PC-9 (cell line): ENCODE measurements at regions not wholly inside any gene's neighbourhood (a gene's known extent, or its start where the extent isn't known, plus 50 kb on each side); places are given as distances from the start of the nearest gene placed in this dataset.

Source experiments
- BruUV-seq: library from RNA; stranded (reverse); fragments of 400-500 nt; replicated peaks from 2 replicates; lab custom pipeline; 2021; lab: Mats Ljungman, UMichigan
- CTCF ChIA-PET: fragments of 300-600 bp; sonication (Branson Sonifier 250); formaldehyde crosslinking; loops from one replicate; lab custom pipeline; 2022; ENCODE audit warnings: antibody characterized with exemption; lab: Charles Lee
- POLR2A ChIA-PET: fragments of 300-600 bp; sonication (Branson Sonifier 250); formaldehyde crosslinking; loops from one replicate; lab custom pipeline; 2022; ENCODE audit warnings: antibody characterized with exemption; ENCODE audit not compliant: unreplicated experiment; lab: Charles Lee
- DNase-seq, 2 experiments: peaks; one replicate each; pipeline versions ENCODE4 v3.0.0 to v3.0.0-alpha.2; 2015 to 2022; ENCODE audit warnings: mixed read lengths in 1 of 2
- H2AFZ ChIP-seq: fragments of 200-600 bp; sonication (generic); 2 replicates; pipeline ENCODE4 v1.8.1; 2017; ENCODE audit warnings: antibody characterized with exemption
- H3F3A ChIP-seq: fragments of 200-600 bp; sonication (generic); 2 replicates; pipeline ENCODE4 v1.8.1; 2017; ENCODE audit warnings: antibody characterized with exemption, mild to moderate bottlenecking, low read depth; ENCODE audit not compliant: insufficient read depth
- H3K27ac ChIP-seq: fragments of 200-600 bp; sonication (generic); 2 replicates; pipeline ENCODE4 v1.6.1; 2016; ENCODE audit warnings: mixed run types
- H3K27me3 ChIP-seq: fragments of 200-600 bp; sonication (generic); 2 replicates; pipeline ENCODE4 v1.6.1; 2016; ENCODE audit warnings: low read depth, mixed run types; ENCODE audit not compliant: insufficient read depth
- H3K36me3 ChIP-seq: fragments of 200-600 bp; sonication (generic); 2 replicates; pipeline ENCODE4 v1.6.1; 2016; ENCODE audit warnings: low read depth, mixed run types
- H3K4me1 ChIP-seq: fragments of 200-600 bp; sonication (generic); replicated peaks from 2 replicates; pipeline ENCODE4 v1.6.1; 2016; ENCODE audit warnings: mixed run types; ENCODE audit not compliant: insufficient read depth
- H3K4me2 ChIP-seq: fragments of 200-600 bp; sonication (generic); 2 replicates; pipeline ENCODE4 v1.6.1; 2017; ENCODE audit warnings: mixed run types
- H3K4me3 ChIP-seq: fragments of 200-600 bp; sonication (generic); 2 replicates; pipeline ENCODE4 v1.6.1; 2016; ENCODE audit warnings: mixed run types
- H3K79me2 ChIP-seq: fragments of 200-600 bp; sonication (generic); 2 replicates; pipeline ENCODE4 v1.6.1; 2017; ENCODE audit warnings: low read depth, mixed run types
- H3K9me2 ChIP-seq: fragments of 200-600 bp; sonication (generic); 2 replicates; pipeline ENCODE4 v1.8.1; 2017; ENCODE audit warnings: mild to moderate bottlenecking; ENCODE audit not compliant: insufficient read depth
- H3K9me3 ChIP-seq: fragments of 200-600 bp; sonication (generic); 2 replicates; pipeline ENCODE4 v1.8.1; 2016; ENCODE audit warnings: low read depth; ENCODE audit not compliant: insufficient read depth
- H4K20me1 ChIP-seq: fragments of 200-600 bp; sonication (generic); 2 replicates; pipeline ENCODE4 v1.8.1; 2017; ENCODE audit not compliant: insufficient read depth
- EZH2 ChIP-seq: fragments of 200-600 bp; sonication (generic); IDR thresholded peaks from 2 replicates; pipeline ENCODE4 v1.8.0; 2017; ENCODE audit warnings: antibody characterized with exemption, low read depth
- intact Hi-C: fragments of 100-400 bp; cut with micrococcal nuclease; formaldehyde crosslinking; loops from one replicate; pipeline ENCODE4 v1.10.0; 2022; ENCODE audit not compliant: unreplicated experiment
- TF ChIP-seq, protein P1 (sequence below): fragments of 200-600 bp; sonication (generic); conservative IDR thresholded peaks from 2 replicates; pipeline ENCODE4 v1.6.1; 2017; ENCODE audit warnings: mixed run types, antibody characterized with exemption, mild to moderate bottlenecking, moderate library complexity

DNA sequence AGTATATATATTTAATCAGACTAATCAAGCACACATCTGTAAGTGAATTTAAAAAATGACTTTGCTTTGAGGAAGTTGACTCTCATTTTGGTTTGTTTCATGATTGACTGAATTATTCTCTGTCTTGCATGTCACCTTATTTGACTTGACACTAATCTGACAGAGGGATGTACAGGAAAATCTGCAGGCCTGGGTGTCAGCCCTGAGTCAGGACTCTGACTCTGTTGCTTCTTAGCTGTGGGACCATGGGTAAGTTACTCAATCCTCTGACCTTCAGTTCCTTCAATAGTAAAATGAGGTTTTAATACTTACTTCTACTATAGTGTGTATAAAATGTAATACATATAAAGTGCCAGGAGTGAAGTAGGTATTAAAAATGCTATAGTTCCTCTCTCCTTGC lies 415.9 kb downstream of the ARHGEF28 start:
- no peak for DNase-seq
- no peaks in the 10 kb centered on the region for H3K27me3 ChIP-seq
- H4K20me1 ChIP-seq, result no peaks in the 10 kb centered on the region
- intact Hi-C loops, result no loop called here
- BruUV-seq, result no TSS peak
- no peaks in the 10 kb centered on the region for H3F3A ChIP-seq
- CTCF ChIA-PET, result interaction anchor here (0.6 kb wide), 1 partner anchor 518 kb away, joined by 3 read pairs; no protein-coding TSS in a partner anchor
- H3K4me2 ChIP-seq, result no peak overlapping the region
- no peaks in the 10 kb centered on the region; the same call in 1 of the 2 replicates for H3K4me1 ChIP-seq
- no peaks in the 10 kb centered on the region for H3K9me2 ChIP-seq
- no peak overlapping the region for H2AFZ ChIP-seq
- POLR2A ChIA-PET, result interaction anchor here (0.7 kb wide), 1 partner anchor 132 kb away, joined by 8 read pairs; no protein-coding TSS in a partner anchor
- H3K36me3 ChIP-seq, result no peaks in the 10 kb centered on the region
- no peak overlapping the region for H3K27ac ChIP-seq
- H3K79me2 ChIP-seq, result no peaks in the 10 kb centered on the region
- no peak overlapping the region for H3K4me3 ChIP-seq
- no peaks in the 10 kb centered on the region for H3K9me3 ChIP-seq
- TF ChIP-seq, protein P1, sequence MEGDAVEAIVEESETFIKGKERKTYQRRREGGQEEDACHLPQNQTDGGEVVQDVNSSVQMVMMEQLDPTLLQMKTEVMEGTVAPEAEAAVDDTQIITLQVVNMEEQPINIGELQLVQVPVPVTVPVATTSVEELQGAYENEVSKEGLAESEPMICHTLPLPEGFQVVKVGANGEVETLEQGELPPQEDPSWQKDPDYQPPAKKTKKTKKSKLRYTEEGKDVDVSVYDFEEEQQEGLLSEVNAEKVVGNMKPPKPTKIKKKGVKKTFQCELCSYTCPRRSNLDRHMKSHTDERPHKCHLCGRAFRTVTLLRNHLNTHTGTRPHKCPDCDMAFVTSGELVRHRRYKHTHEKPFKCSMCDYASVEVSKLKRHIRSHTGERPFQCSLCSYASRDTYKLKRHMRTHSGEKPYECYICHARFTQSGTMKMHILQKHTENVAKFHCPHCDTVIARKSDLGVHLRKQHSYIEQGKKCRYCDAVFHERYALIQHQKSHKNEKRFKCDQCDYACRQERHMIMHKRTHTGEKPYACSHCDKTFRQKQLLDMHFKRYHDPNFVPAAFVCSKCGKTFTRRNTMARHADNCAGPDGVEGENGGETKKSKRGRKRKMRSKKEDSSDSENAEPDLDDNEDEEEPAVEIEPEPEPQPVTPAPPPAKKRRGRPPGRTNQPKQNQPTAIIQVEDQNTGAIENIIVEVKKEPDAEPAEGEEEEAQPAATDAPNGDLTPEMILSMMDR, result no peak
- TF ChIP-seq EZH2, result no peak

DNA sequence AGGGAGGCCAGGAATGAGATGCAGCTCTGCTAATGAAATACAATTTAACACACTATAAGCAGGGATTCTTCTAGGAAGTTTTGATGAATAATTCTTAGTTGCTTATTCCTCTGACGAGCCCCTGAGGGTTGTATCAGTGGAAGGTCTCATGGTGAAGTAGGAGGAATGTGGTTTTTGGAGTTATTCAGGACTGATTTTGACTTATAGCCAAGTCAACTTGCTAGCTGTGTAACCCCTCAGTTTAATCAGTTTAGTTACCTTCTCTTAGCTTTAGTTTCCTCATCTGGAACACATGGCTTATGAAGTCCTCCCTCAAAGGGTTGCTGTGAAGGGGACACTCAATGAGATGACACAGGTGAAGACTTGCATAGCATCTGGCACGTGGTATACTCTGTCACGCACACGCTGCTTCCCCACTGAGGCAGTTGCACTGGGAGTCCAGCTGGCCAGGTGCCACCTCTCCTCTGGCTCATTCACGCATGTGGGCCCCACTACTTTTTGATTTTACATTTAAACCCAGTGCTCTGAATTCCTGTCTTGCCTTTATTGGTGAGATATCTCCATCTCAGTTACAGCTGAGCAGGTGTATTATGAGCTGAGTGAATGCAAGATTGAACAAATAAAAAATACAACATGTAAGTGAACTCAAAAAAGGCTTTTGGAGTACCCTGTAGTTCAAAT lies 415.0 kb downstream of the ARHGEF28 start:
- TF ChIP-seq, protein P1, result no peak
- no peak for TF ChIP-seq EZH2
- CTCF ChIA-PET, result no interaction called here
- BruUV-seq, result no TSS peak
- POLR2A ChIA-PET, result no interaction called here
- peaks cover 8% of the 10 kb centered on the region for H3K4me1 ChIP-seq
- peaks cover 5% of the 10 kb centered on the region; the same call in 1 of the 2 replicates for H3F3A ChIP-seq
- no peaks in the 10 kb centered on the region for H3K36me3 ChIP-seq
- H3K4me2 ChIP-seq, result no peak overlapping the region
- H2AFZ ChIP-seq, result no peak overlapping the region
- no peak overlapping the region for H3K27ac ChIP-seq
- no peaks in the 10 kb centered on the region for H3K79me2 ChIP-seq
- no peaks in the 10 kb centered on the region for H3K9me3 ChIP-seq
- no peaks in the 10 kb centered on the region for H3K27me3 ChIP-seq
- intact Hi-C loops, result no loop called here
- no peak overlapping the region for H3K4me3 ChIP-seq
- no peaks in the 10 kb centered on the region for H4K20me1 ChIP-seq
- no peaks in the 10 kb centered on the region for H3K9me2 ChIP-seq
- peak in 1 of 2 experiments; percentile 46 for DNase-seq

DNA sequence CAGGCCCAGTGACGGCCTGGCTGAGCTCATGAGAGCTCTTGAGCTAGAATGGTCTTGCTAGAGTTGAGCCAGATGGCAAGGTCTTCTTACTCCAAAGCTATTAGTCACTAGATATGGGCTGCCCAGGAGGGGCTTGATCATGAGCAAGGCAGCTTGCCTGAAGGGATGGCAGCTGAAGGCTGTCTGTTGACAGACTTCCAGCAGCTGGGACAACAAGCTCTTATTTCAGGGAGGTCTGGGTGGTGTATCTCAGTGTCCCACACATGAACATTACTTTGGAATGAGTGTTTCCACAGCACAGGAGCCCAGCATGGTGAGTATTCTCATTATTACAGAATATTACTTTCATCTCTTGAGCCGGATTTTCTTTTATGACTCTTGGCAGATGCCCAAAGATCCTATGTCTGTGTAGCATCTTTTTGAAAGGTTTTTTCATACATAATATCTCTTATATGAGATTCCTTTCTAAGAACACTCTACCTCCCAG lies 414.1 kb downstream of the ARHGEF28 start:
- H3K4me3 ChIP-seq, result no peak overlapping the region
- H3K9me2 ChIP-seq, result no peaks in the 10 kb centered on the region
- no peaks in the 10 kb centered on the region for H3K36me3 ChIP-seq
- H3K4me2 ChIP-seq, result no peak overlapping the region
- no peak overlapping the region for H3K27ac ChIP-seq
- no peaks in the 10 kb centered on the region for H3K27me3 ChIP-seq
- ChIA-PET CTCF (no interaction called here), POLR2A (interaction anchor here (0.6 kb wide), 1 partner anchor 194 kb away, joined by 4 read pairs; no protein-coding TSS in a partner anchor)
- no peak for TF ChIP-seq EZH2
- TF ChIP-seq, protein P1, result no peak
- no TSS peak for BruUV-seq
- no peak overlapping the region for H2AFZ ChIP-seq
- H3F3A ChIP-seq, result peaks cover 8% of the 10 kb centered on the region; the same call in 1 of the 2 replicates
- H3K9me3 ChIP-seq, result no peaks in the 10 kb centered on the region
- no peaks in the 10 kb centered on the region for H3K79me2 ChIP-seq
- H4K20me1 ChIP-seq, result no peaks in the 10 kb centered on the region
- H3K4me1 ChIP-seq, result peaks cover 17% of the 10 kb centered on the region
- DNase-seq, result no peak
- intact Hi-C loops, result no loop called here
